B cell (primary cell): ENCODE measurements at regions not wholly inside any gene's neighbourhood (a gene's known extent, or its start where the extent isn't known, plus 50 kb on each side); places are given as distances from the start of the nearest gene placed in this dataset.

Source experiments
- EZH2 ChIP-seq: IDR thresholded peaks from 2 replicates; pipeline ENCODE4 v1.6.1; 2012; ENCODE audit warnings: borderline replicate concordance, low read depth, mild to moderate bottlenecking, moderate library complexity, low read length; ENCODE audit not compliant: insufficient read depth, poor library complexity, severe bottlenecking
- TF ChIP-seq, protein P1 (sequence below): fragments of 200-600 bp; IDR thresholded peaks from one replicate; pipeline ENCODE4 v1.8.0; 2022; ENCODE audit warnings: antibody characterized with exemption, mild to moderate bottlenecking

DNA sequence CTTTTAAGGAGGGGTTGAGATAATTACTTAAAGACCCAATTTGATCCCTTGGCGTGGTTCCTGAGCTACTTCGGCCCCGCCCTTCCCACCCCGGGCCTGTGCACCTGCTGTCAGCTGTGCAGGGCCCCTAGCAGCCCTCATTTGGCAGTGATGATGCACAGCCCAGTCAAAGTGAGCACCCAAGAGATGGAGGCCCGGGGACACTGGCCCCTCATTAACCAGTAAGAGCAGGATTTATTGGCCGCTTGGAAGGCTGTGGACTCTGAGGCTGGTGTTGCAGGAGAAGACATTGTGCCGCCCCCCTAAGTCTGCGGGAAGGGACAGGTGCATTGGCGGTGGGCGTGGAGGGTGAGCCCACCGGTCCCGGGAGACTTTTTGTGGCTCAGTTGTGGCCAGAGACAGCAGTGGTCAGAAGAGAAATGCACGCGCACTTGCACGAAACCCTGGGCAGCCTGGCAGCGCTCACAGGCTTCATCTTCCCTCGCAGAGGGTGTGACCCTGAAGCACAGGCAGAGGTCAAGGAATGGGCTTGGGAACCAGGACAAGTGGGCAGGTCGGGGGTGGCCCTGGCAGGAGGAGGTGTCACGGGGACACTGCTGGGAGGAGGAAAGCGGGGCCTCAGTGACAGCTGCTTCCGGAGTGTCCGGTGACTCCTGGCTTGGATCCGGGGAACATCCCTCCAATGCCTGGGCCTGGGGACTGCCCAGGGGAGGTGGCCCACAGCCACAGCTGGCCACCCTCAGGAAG is 74.0 kb upstream of the RXRA start:
- TF ChIP-seq, protein P1, sequence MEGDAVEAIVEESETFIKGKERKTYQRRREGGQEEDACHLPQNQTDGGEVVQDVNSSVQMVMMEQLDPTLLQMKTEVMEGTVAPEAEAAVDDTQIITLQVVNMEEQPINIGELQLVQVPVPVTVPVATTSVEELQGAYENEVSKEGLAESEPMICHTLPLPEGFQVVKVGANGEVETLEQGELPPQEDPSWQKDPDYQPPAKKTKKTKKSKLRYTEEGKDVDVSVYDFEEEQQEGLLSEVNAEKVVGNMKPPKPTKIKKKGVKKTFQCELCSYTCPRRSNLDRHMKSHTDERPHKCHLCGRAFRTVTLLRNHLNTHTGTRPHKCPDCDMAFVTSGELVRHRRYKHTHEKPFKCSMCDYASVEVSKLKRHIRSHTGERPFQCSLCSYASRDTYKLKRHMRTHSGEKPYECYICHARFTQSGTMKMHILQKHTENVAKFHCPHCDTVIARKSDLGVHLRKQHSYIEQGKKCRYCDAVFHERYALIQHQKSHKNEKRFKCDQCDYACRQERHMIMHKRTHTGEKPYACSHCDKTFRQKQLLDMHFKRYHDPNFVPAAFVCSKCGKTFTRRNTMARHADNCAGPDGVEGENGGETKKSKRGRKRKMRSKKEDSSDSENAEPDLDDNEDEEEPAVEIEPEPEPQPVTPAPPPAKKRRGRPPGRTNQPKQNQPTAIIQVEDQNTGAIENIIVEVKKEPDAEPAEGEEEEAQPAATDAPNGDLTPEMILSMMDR: no peak
- no peak for TF ChIP-seq EZH2
